Fibroblast of lung (primary cell): ENCODE measurements at regions not wholly inside any gene's neighbourhood (a gene's known extent, or its start where the extent isn't known, plus 50 kb on each side); places are given as distances from the start of the nearest gene placed in this dataset.

Experiments
- EZH2 ChIP-seq: IDR thresholded peaks from 2 replicates; pipeline ENCODE4 v1.5.1; 2012; ENCODE audit warnings: low read length, control low read depth, mild to moderate bottlenecking; ENCODE audit errors: missing control alignments
- TF ChIP-seq, protein P1 (sequence below), 2 donors: IDR thresholded peaks in 1 of 2; conservative IDR thresholded peaks in 1 of 2; 1 replicate in 1 of 2; 2 replicates in 1 of 2; pipeline ENCODE4 v1.5.1; 2011 to 2012; ENCODE audit warnings: low read length in 2 of 2, control low read depth in 1 of 2, inconsistent platforms in 1 of 2, low read depth in 1 of 2, mild to moderate bottlenecking in 1 of 2

GRCh38 chr3:75951941-75952340 lies 166.6 kb upstream of the ZNF717 start:
- TF ChIP-seq, protein P1, sequence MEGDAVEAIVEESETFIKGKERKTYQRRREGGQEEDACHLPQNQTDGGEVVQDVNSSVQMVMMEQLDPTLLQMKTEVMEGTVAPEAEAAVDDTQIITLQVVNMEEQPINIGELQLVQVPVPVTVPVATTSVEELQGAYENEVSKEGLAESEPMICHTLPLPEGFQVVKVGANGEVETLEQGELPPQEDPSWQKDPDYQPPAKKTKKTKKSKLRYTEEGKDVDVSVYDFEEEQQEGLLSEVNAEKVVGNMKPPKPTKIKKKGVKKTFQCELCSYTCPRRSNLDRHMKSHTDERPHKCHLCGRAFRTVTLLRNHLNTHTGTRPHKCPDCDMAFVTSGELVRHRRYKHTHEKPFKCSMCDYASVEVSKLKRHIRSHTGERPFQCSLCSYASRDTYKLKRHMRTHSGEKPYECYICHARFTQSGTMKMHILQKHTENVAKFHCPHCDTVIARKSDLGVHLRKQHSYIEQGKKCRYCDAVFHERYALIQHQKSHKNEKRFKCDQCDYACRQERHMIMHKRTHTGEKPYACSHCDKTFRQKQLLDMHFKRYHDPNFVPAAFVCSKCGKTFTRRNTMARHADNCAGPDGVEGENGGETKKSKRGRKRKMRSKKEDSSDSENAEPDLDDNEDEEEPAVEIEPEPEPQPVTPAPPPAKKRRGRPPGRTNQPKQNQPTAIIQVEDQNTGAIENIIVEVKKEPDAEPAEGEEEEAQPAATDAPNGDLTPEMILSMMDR (conservative IDR thresholded peaks at IDR 0.05 in 1 of 2, IDR thresholded peaks at IDR 0.05 in 1 of 2; ENCODE audit: low read depth in 1 of 2, low read length in 2 of 2) = no peak
- no peak for TF ChIP-seq EZH2
